Neuronal stem cell (in vitro differentiated cells): ENCODE measurements at regions not wholly inside any gene's neighbourhood (a gene's known extent, or its start where the extent isn't known, plus 50 kb on each side); places are given as distances from the start of the nearest gene placed in this dataset.

Experiments
- DNase-seq: peaks from one replicate; pipeline ENCODE4 v3.0.0-alpha.2; 2013; ENCODE audit warnings: low spot score
- H2AFZ ChIP-seq: one replicate; pipeline ENCODE4 v1.6.1; 2013; ENCODE audit warnings: mild to moderate bottlenecking, low read length, inconsistent platforms
- H2AK5ac ChIP-seq: 2 replicates; pipeline ENCODE4 v1.6.1; 2013; ENCODE audit warnings: low read depth, mild to moderate bottlenecking, inconsistent platforms, low read length, moderate library complexity, mixed read lengths
- H2BK120ac ChIP-seq: 2 replicates; pipeline ENCODE4 v1.6.1; 2013; ENCODE audit warnings: low read depth, mild to moderate bottlenecking, inconsistent platforms, low read length, moderate library complexity, mixed read lengths
- H2BK12ac ChIP-seq: one replicate; pipeline ENCODE4 v1.6.1; 2013; ENCODE audit warnings: low read length, inconsistent platforms
- H2BK15ac ChIP-seq: 2 replicates; pipeline ENCODE4 v1.6.1; 2013; ENCODE audit warnings: mild to moderate bottlenecking, low read length, inconsistent platforms, mixed read lengths
- H2BK5ac ChIP-seq: one replicate; pipeline ENCODE4 v1.6.1; 2013; ENCODE audit warnings: inconsistent platforms, mild to moderate bottlenecking, low read length, moderate library complexity
- H3K14ac ChIP-seq: one replicate; pipeline ENCODE4 v1.6.1; 2013; ENCODE audit warnings: low read length, inconsistent platforms
- H3K18ac ChIP-seq: 2 replicates; pipeline ENCODE4 v1.6.1; 2013; ENCODE audit warnings: low read length, inconsistent platforms
- H3K23ac ChIP-seq: 2 replicates; pipeline ENCODE4 v1.6.1; 2013; ENCODE audit warnings: low read depth, mild to moderate bottlenecking, mixed read lengths, low read length, inconsistent platforms; ENCODE audit not compliant: poor library complexity
- H3K27ac ChIP-seq: replicated peaks from 3 replicates; pipeline ENCODE4 v1.5.1; 2013; ENCODE audit warnings: low read length, inconsistent platforms
- H3K27me3 ChIP-seq, 3 experiments: 2 replicates each; pipeline ENCODE4 v1.6.1; 2013; ENCODE audit warnings: low read length in 3 of 3, mild to moderate bottlenecking in 2 of 3, inconsistent platforms in 1 of 3, low read depth in 1 of 3, mixed read lengths in 1 of 3, moderate library complexity in 1 of 3; ENCODE audit not compliant: control insufficient read depth in 3 of 3, insufficient read depth in 3 of 3
- H3K36me3 ChIP-seq, 2 donors: replicated peaks in 1 of 2; 2 replicates each; pipeline ENCODE4 v1.6.1; 2013; ENCODE audit warnings: low read length in 2 of 2; ENCODE audit not compliant: control insufficient read depth in 2 of 2, insufficient read depth in 2 of 2
- H3K4ac ChIP-seq: 2 replicates; pipeline ENCODE4 v1.6.1; 2013; ENCODE audit warnings: inconsistent platforms, mild to moderate bottlenecking, low read length, moderate library complexity
- H3K4me1 ChIP-seq, 2 donors: 1 replicate in 1 of 2; 2 replicates in 1 of 2; pipeline ENCODE4 v1.6.1; 2013; ENCODE audit warnings: low read length in 2 of 2, low read depth in 1 of 2; ENCODE audit not compliant: control insufficient read depth in 2 of 2, insufficient read depth in 1 of 2
- H3K4me2 ChIP-seq: one replicate; pipeline ENCODE4 v1.6.1; 2013; ENCODE audit warnings: mild to moderate bottlenecking, low read length, inconsistent platforms; ENCODE audit not compliant: insufficient read depth, poor library complexity, severe bottlenecking
- H3K4me3 ChIP-seq, 2 donors: 2 replicates each; pipeline ENCODE4 v1.5.1; 2013; ENCODE audit warnings: low read length in 2 of 2, mild to moderate bottlenecking in 2 of 2, inconsistent platforms in 1 of 2, moderate library complexity in 1 of 2
- H3K79me1 ChIP-seq: one replicate; pipeline ENCODE4 v1.6.1; 2013; ENCODE audit warnings: low read depth, mild to moderate bottlenecking, inconsistent platforms, low read length, moderate library complexity
- H3K9ac ChIP-seq: one replicate; pipeline ENCODE4 v1.6.1; 2013; ENCODE audit warnings: mild to moderate bottlenecking, low read depth, low read length, inconsistent platforms; ENCODE audit not compliant: poor library complexity
- H3K9me3 ChIP-seq, 2 donors: replicated peaks in 1 of 2; 2 replicates each; pipeline versions ENCODE3 to v1.6.1; 2013; ENCODE audit warnings: low read length in 2 of 2, mild to moderate bottlenecking in 2 of 2, inconsistent platforms in 1 of 2, low read depth in 1 of 2, mixed read lengths in 1 of 2, moderate library complexity in 1 of 2; ENCODE audit not compliant: control insufficient read depth in 2 of 2, insufficient read depth in 1 of 2
- H4K8ac ChIP-seq: one replicate; pipeline ENCODE4 v1.6.1; 2013; ENCODE audit warnings: low read depth, mild to moderate bottlenecking, inconsistent platforms, low read length, moderate library complexity
- H4K91ac ChIP-seq: one replicate; pipeline ENCODE4 v1.6.1; 2013; ENCODE audit warnings: low read length, low read depth, mild to moderate bottlenecking, inconsistent platforms; ENCODE audit not compliant: poor library complexity
- WGBS, 2 donors: extraction: QIAGEN DNeasy Blood & Tissue Kit; methylation state at CpG; one replicate each; pipeline ENCODE4 v1.1.7; 2013; ENCODE audit warnings: missing lambda C conversion rate in 2 of 2, mixed read lengths in 1 of 2; ENCODE audit not compliant: insufficient read length in 2 of 2, insufficient replicate concordance in 1 of 2; ENCODE audit errors: extremely low coverage in 2 of 2; 5-methylcytosine and 5-hydroxymethylcytosine counted together

DNA sequence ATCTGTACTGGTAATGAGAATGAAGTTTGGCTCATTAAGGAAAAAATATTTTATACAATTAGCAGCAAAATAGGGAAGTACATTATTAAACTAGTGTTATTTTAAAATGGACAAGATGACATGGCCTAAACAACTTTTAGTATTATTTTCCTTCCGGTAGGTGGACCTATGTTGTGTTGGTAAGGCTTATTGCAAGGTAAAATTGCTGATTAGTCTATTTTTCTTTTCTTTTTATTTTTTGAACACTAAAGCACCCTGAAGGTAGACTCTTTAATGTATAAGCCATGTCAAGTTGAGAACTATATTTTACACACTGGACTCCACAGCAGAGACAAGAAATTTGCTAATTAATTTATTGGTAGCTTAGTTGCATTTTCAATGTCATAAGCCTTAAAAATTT, 239.5 kb upstream of the POT1 start:
- H3K4ac ChIP-seq, result no peak overlapping the region
- H3K27me3 ChIP-seq, result no peaks in the 10 kb centered on the region
- H2BK120ac ChIP-seq, result no peak overlapping the region
- H3K79me1 ChIP-seq, result no peaks in the 10 kb centered on the region
- H3K36me3 ChIP-seq, result no peaks in the 10 kb centered on the region
- H3K27ac ChIP-seq, result no peak overlapping the region
- no CpG with 5 or more reads among the region's 1 CpG for WGBS, 2 donors
- no peak overlapping the region for H4K91ac ChIP-seq
- H2BK12ac ChIP-seq, result no peak overlapping the region
- H3K9me3 ChIP-seq, result no peaks in the 10 kb centered on the region
- no peak overlapping the region for H2AK5ac ChIP-seq
- H3K4me2 ChIP-seq, result no peak overlapping the region
- no peak overlapping the region for H3K14ac ChIP-seq
- no peak overlapping the region for H3K4me3 ChIP-seq
- H3K23ac ChIP-seq, result no peak overlapping the region
- no peak overlapping the region for H4K8ac ChIP-seq
- H2BK15ac ChIP-seq, result no peak overlapping the region
- no peaks in the 10 kb centered on the region for H3K4me1 ChIP-seq
- H2BK5ac ChIP-seq, result no peak overlapping the region
- no peak overlapping the region for H3K18ac ChIP-seq
- no peak overlapping the region for H2AFZ ChIP-seq
- no peak for DNase-seq
- H3K9ac ChIP-seq, result no peak overlapping the region

DNA sequence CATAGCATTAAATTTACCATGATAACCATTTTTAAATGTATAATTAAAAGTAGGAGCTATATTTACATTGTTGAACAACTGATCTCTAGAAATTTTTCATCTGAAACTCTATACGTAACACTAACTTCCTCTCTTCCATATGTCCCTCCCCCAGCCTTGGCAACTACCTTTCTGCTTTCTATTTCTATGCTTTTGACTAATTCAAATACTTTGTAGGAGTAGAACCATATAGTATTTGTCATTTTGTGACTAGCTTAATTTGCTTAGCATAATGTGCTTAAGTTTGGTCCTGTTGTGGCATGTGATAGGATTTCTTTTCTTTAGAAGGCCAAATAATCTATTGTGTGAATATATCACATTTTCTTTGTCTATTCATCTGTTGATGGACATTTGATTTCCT, 225.3 kb upstream of the POT1 start:
- Histone ChIP-seq H3K4me3 (no peak overlapping the region), H2AFZ (no peak overlapping the region)

DNA sequence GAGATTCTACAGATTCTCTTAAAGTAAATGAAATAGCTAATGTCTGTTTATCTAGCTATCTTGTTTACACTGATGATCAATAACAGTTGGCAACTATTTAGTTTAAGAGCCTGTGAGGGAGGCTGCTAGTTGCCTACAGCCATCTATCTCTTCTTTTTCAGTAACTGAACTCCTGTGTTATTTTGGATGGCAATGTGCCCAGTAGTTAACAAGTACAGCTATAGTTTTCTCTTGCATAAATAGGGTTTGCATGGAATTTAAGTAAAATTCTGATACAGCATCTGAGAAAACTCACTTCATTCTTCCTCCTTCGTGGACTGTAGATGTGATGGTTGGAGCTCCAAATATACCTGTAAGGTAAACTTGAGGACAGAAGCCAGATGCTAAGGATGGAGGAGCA, 219.5 kb upstream of the POT1 start:
- Histone ChIP-seq H3K4me1 (peaks cover 0 to 2% of the 10 kb centered on the region in 2 donors), H4K91ac (no peak overlapping the region), H2AFZ (no peak overlapping the region), H3K4ac (no peak overlapping the region), H3K27ac (no peak overlapping the region), H3K18ac (no peak overlapping the region), H2BK15ac (no peak overlapping the region), H2BK5ac (no peak overlapping the region), H2BK12ac (no peak overlapping the region), H3K4me3 (no peak overlapping the region), H3K4me2 (no peak overlapping the region), H3K14ac (no peak overlapping the region), H3K79me1 (no peaks in the 10 kb centered on the region), H3K23ac (no peak overlapping the region), H3K9me3 (no peaks in the 10 kb centered on the region), H2AK5ac (no peak overlapping the region), H3K9ac (no peak overlapping the region), H3K36me3 (no peaks in the 10 kb centered on the region), H4K8ac (no peak overlapping the region), H3K27me3 (no peaks in the 10 kb centered on the region), H2BK120ac (no peak overlapping the region)
- no peak for DNase-seq
- WGBS, 2 donors, result no CpG with 5 or more reads among the region's 1 CpG

More for the DNA sequence above, 225.3 kb upstream of the POT1 start:
- Histone ChIP-seq H3K9ac (no peak overlapping the region), H4K8ac (no peak overlapping the region), H3K79me1 (no peaks in the 10 kb centered on the region), H2BK5ac (no peak overlapping the region), H4K91ac (no peak overlapping the region), H3K18ac (no peak overlapping the region), H2BK120ac (no peak overlapping the region), H3K27me3 (no peaks in the 10 kb centered on the region), H2BK12ac (no peak overlapping the region), H3K4me1 (no peaks in the 10 kb centered on the region), H3K14ac (no peak overlapping the region), H3K4me2 (no peak overlapping the region), H2AK5ac (no peak overlapping the region), H3K27ac (no peak overlapping the region), H3K4ac (no peak overlapping the region), H3K23ac (no peak overlapping the region), H3K9me3 (no peaks in the 10 kb centered on the region), H3K36me3 (no peaks in the 10 kb centered on the region), H2BK15ac (no peak overlapping the region)
- no CpG with 5 or more reads among the region's 1 CpG for WGBS, 2 donors
- DNase-seq, result no peak

DNA sequence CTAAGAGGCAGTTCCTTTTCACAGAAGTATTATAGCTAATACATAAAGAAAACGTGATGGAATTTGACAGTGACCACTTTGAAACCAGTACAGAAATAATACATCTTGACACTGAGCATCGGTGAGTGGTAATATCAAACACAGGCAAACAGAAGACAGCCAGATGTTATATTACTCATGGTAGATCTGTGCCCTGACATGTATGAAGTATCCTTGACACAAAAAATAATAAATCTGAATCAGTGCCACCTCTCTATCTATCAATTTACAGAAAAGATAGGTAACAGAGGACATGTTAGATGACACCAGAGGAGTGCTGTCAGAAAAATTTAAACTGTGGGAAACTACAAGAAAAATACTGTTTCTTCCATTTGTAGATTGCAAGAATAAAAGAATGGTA, 217.4 kb upstream of the POT1 start:
- no peaks in the 10 kb centered on the region for H3K9me3 ChIP-seq

More for the DNA sequence above, 217.4 kb upstream of the POT1 start:
- Histone ChIP-seq H3K4me1 (peaks cover 0 to 2% of the 10 kb centered on the region in 2 donors), H3K23ac (no peak overlapping the region), H2BK12ac (no peak overlapping the region), H2BK5ac (no peak overlapping the region), H2AFZ (no peak overlapping the region), H3K79me1 (no peaks in the 10 kb centered on the region), H4K91ac (no peak overlapping the region), H3K4me3 (no peak overlapping the region), H3K9ac (no peak overlapping the region), H4K8ac (no peak overlapping the region), H2BK15ac (no peak overlapping the region), H3K4ac (no peak overlapping the region), H3K18ac (no peak overlapping the region), H3K27me3 (no peaks in the 10 kb centered on the region), H3K4me2 (no peak overlapping the region), H3K36me3 (no peaks in the 10 kb centered on the region), H2AK5ac (no peak overlapping the region), H3K14ac (no peak overlapping the region), H3K27ac (no peak overlapping the region), H2BK120ac (no peak overlapping the region)
- no peak for DNase-seq
- no CpG with 5 or more reads among the region's 2 CpGs for WGBS, 2 donors
